Breast epithelium (tissue), 3 donors: ENCODE measurements at regions not wholly inside any gene's neighbourhood (a gene's known extent, or its start where the extent isn't known, plus 50 kb on each side); places are given as distances from the start of the nearest gene placed in this dataset.

Source experiments
- CTCF ChIP-seq, 3 donors: fragments of 450-650 bp; IDR thresholded peaks; one replicate each; pipeline ENCODE4 v1.5.1; 2016 to 2017; ENCODE audit warnings: antibody characterized with exemption in 3 of 3, mild to moderate bottlenecking in 3 of 3, moderate library complexity in 3 of 3
- POLR2A ChIP-seq: fragments of 450-650 bp; IDR thresholded peaks from one replicate; pipeline ENCODE4 v1.6.1; 2016; ENCODE audit warnings: antibody characterized with exemption, mild to moderate bottlenecking, moderate library complexity
- POLR2AphosphoS5 ChIP-seq, 3 donors: sonication (generic); formaldehyde crosslinking; IDR thresholded peaks; one replicate each; pipeline ENCODE4 v1.6.1; 2017; ENCODE audit warnings: antibody characterized with exemption in 3 of 3

- TF ChIP-seq CTCF (IDR thresholded peaks at IDR 0.05) (no peak), POLR2AphosphoS5 (IDR thresholded peaks at IDR 0.05) (no peak), POLR2A (no peak)
Observed at GRCh38 chr2:234583331-234583730, 86.5 kb upstream of the ARL4C start.
